ENCODE measurements at regions not wholly inside any gene's neighbourhood (a gene's known extent, or its start where the extent isn't known, plus 50 kb on each side); places are given as distances from the start of the nearest gene placed in this dataset.

GRCh38 chr4:11495818-11496217 lies 67.1 kb upstream of the HS3ST1 start:
- Histone ChIP-seq H3K4me1 (replicated peaks in 1 of 4; ENCODE audit: control insufficient read depth in 3 of 4, insufficient read depth in 4 of 4, low read length in 3 of 4) (no peaks in the 10 kb centered on the region), H3K14ac (ENCODE audit: insufficient read length) (no peak overlapping the region), H3K18ac (ENCODE audit: extremely low read depth, low read length) (no peak overlapping the region), H4K8ac (ENCODE audit: extremely low read depth, insufficient read depth, low read length) (no peak overlapping the region), H4K5ac (ENCODE audit: insufficient read length, low read depth, low read length) (no peak overlapping the region), H2AK5ac (ENCODE audit: low read depth, low read length) (no peak overlapping the region), H4K91ac (replicated peaks; ENCODE audit: insufficient read length, low read length) (no peak overlapping the region), H3K27ac (ENCODE audit: low read depth, low read length) (no peak overlapping the region), H3K36me3 (ENCODE audit: control insufficient read depth in 2 of 4, insufficient read depth in 4 of 4, low read length in 3 of 4) (peaks cover 0 to 2% (median 0%) of the 10 kb centered on the region in 4 experiments; a peak in 1 of 8 replicates), H3K9me3 (ENCODE audit: insufficient read depth in 2 of 2, low read depth in 1 of 2, low read length in 1 of 2) (peaks cover 3 to 4% of the 10 kb centered on the region in 2 experiments; a peak in 2 of 4 replicates), H3K79me1 (ENCODE audit: low read depth, low read length) (no peaks in the 10 kb centered on the region), H3K79me2 (ENCODE audit: control insufficient read depth in 1 of 2, insufficient read depth in 2 of 2, low read length in 2 of 2) (no peaks in the 10 kb centered on the region), H3K4me2 (ENCODE audit: insufficient read depth in 1 of 2, low read depth in 2 of 2, low read length in 2 of 2) (no peak overlapping the region), H4K20me1 (replicated peaks in 1 of 2; ENCODE audit: control insufficient read depth in 1 of 2, insufficient read depth in 2 of 2, low read length in 2 of 2) (no peaks in the 10 kb centered on the region), H2BK12ac (ENCODE audit: low read depth, low read length) (no peak overlapping the region), H3K4ac (replicated peaks; ENCODE audit: insufficient read length, low read depth, low read length) (no peak overlapping the region), H2BK15ac (ENCODE audit: low read length) (no peak overlapping the region), H3K23me2 (ENCODE audit: low read depth, low read length) (no peaks in the 10 kb centered on the region), H3K4me3 (ENCODE audit: extremely low read depth in 1 of 4, insufficient read depth in 2 of 4, low read depth in 3 of 4, low read length in 4 of 4) (no peak overlapping the region), H3K23ac (ENCODE audit: insufficient read length) (no peak overlapping the region), H2BK120ac (replicated peaks; ENCODE audit: low read depth, low read length) (no peak overlapping the region), H3K56ac (replicated peaks; ENCODE audit: insufficient read length, low read depth, low read length) (no peak overlapping the region), H2BK5ac (ENCODE audit: low read depth, low read length) (no peak overlapping the region), H3K9ac (replicated peaks in 1 of 4; ENCODE audit: extremely low read depth in 1 of 4, low read depth in 3 of 4, low read length in 3 of 4) (no peak overlapping the region), H3K27me3 (replicated peaks in 1 of 4; ENCODE audit: control insufficient read depth in 3 of 4, extremely low read depth in 1 of 4, insufficient read depth in 3 of 4, low read length in 3 of 4) (no peaks in the 10 kb centered on the region), H2BK20ac (ENCODE audit: low read length) (no peak overlapping the region), H2AFZ (ENCODE audit: low read length) (no peak overlapping the region)
- ChIA-PET POLR2A (ENCODE audit: partially characterized antibody) (no interaction called here), CTCF (ENCODE audit: partially characterized antibody) (interaction anchor here (0.7 to 0.9 kb wide), 3 partner anchors 11 to 127 kb away, joined by 3 read pairs; partner anchors contain the start of gene HS3ST1)
- FAIRE-seq (no peak), DNase-seq (ENCODE audit: low read depth in 1 of 2, low spot score in 2 of 2) (no peak)
- WGBS, 2 experiments (ENCODE audit: extremely low coverage in 1 of 2, insufficient coverage in 1 of 2, insufficient read length in 1 of 2, insufficient replicate concordance in 2 of 2, low coverage in 1 of 2, low lambda C conversion rate in 2 of 2, missing lambda C conversion rate in 1 of 2) = 90% methylated on average over 2 of the region's 2 CpGs; no CpG with 5 or more reads in 1 of the 2 experiments
- TF ChIP-seq SRF (IDR thresholded peaks at IDR 0.05; ENCODE audit: low read depth, low read length) = no peak
- no peak for TF ChIP-seq ZNF274 (IDR thresholded peaks at IDR 0.05; ENCODE audit: borderline replicate concordance, extremely low read depth, low read length)
- TF ChIP-seq TCF12 (IDR thresholded peaks at IDR 0.05; ENCODE audit: low read depth, low read length) = no peak
- TF ChIP-seq CHD1 (IDR thresholded peaks at IDR 0.05; ENCODE audit: low read depth, low read length) = no peak
- no peak for TF ChIP-seq JUND (IDR thresholded peaks at IDR 0.05; ENCODE audit: low read length)
- no peak for TF ChIP-seq SIX5 (IDR thresholded peaks at IDR 0.05; ENCODE audit: low read depth, low read length)
- TF ChIP-seq FOSL1 (IDR thresholded peaks at IDR 0.05; ENCODE audit: insufficient read depth, low read depth, low read length) = no peak
- no peak for TF ChIP-seq YY1 (IDR thresholded peaks at IDR 0.05; ENCODE audit: low read depth, low read length)
- TF ChIP-seq POLR2A (IDR thresholded peaks at IDR 0.05; ENCODE audit: control extremely low read depth in 1 of 2, low read depth in 2 of 2, low read length in 2 of 2) = no peak
- TF ChIP-seq RXRA (IDR thresholded peaks at IDR 0.05; ENCODE audit: insufficient read depth, low read depth, low read length) = no peak
- no peak for TF ChIP-seq TAF1 (IDR thresholded peaks at IDR 0.05; ENCODE audit: low read depth, low read length)
